ENCODE measurements at regions not wholly inside any gene's neighbourhood (a gene's known extent, or its start where the extent isn't known, plus 50 kb on each side); places are given as distances from the start of the nearest gene placed in this dataset.

GRCh38 chr2:16420421-16420820, 245.2 kb downstream of the CYRIA start:
- TF ChIP-seq TAF1 (IDR thresholded peaks at IDR 0.05; ENCODE audit: low read depth) (no peak), POLR2AphosphoS5 (IDR thresholded peaks at IDR 0.05) (no peak), RAD21 (conservative IDR thresholded peaks at IDR 0.05) (no peak), EP300 (conservative IDR thresholded peaks at IDR 0.05; ENCODE audit: poor library complexity, severe bottlenecking) (no peak), SMC3 (conservative IDR thresholded peaks at IDR 0.05; ENCODE audit: poor library complexity) (no peak), EZH2 (IDR thresholded peaks at IDR 0.05; ENCODE audit: borderline replicate concordance, insufficient read depth, low read length, poor library complexity, severe bottlenecking) (no peak), CTCF (IDR thresholded peaks at IDR 0.05; ENCODE audit: poor library complexity, severe bottlenecking) (no peak)
- H4K20me1 ChIP-seq (ENCODE audit: insufficient read depth): no peaks in the 10 kb centered on the region
- H3K4me2 ChIP-seq (ENCODE audit: low read length): no peak overlapping the region
- no peak overlapping the region for H3K27ac ChIP-seq (ENCODE audit: low read length)
- H3K9me3 ChIP-seq (ENCODE audit: low read length): no peaks in the 10 kb centered on the region
- no peaks in the 10 kb centered on the region for H3F3A ChIP-seq (ENCODE audit: insufficient read depth, low read length, poor library complexity, severe bottlenecking)
- H3K36me3 ChIP-seq (ENCODE audit: insufficient read depth, low read length): no peaks in the 10 kb centered on the region
- H3K79me2 ChIP-seq (replicated peaks; ENCODE audit: insufficient read depth, low read length): no peaks in the 10 kb centered on the region
- no peaks in the 10 kb centered on the region for H3K9me2 ChIP-seq (ENCODE audit: insufficient read depth, low read length)
- H3K9ac ChIP-seq (ENCODE audit: low read length): no peak overlapping the region
- H3K4me3 ChIP-seq (ENCODE audit: low read length): no peak overlapping the region
- no peaks in the 10 kb centered on the region for H3K27me3 ChIP-seq (ENCODE audit: insufficient read depth, low read depth, low read length)
- H2AFZ ChIP-seq (ENCODE audit: low read depth, low read length): no peak overlapping the region

DNA sequence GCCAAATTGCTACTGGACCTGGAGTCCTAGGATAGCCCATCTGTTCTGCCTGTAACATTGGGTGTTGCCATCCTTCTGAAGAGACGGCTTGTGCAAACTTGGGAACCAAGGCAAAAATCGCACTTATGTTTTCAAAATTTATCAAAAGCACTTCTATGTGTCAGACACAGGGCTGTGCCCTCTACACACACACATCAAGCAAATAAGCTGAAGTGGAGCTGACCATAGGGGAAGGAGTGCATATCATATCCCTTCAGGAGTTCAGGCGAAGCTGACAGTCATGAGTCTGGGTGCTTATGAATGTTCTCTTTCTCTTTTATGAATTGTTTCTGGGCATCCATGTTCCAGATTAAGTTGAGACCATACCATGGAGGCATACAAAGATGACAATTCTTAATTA, 247.9 kb downstream of the CYRIA start:
- no peaks in the 10 kb centered on the region for H4K20me1 ChIP-seq (ENCODE audit: insufficient read depth)
- no peak overlapping the region for H3K4me2 ChIP-seq (ENCODE audit: low read length)
- H3K4me3 ChIP-seq (ENCODE audit: low read length): no peak overlapping the region
- no peaks in the 10 kb centered on the region for H3K79me2 ChIP-seq (replicated peaks; ENCODE audit: insufficient read depth, low read length)
- no peak overlapping the region for H3K27ac ChIP-seq (ENCODE audit: low read length)
- H2AFZ ChIP-seq (ENCODE audit: low read depth, low read length): no peak overlapping the region
- no peaks in the 10 kb centered on the region for H3K9me2 ChIP-seq (ENCODE audit: insufficient read depth, low read length)
- H3K27me3 ChIP-seq (ENCODE audit: insufficient read depth, low read depth, low read length): no peaks in the 10 kb centered on the region
- no peaks in the 10 kb centered on the region for H3K36me3 ChIP-seq (ENCODE audit: insufficient read depth, low read length)
- H3K9me3 ChIP-seq (ENCODE audit: low read length): no peaks in the 10 kb centered on the region
- H3K9ac ChIP-seq (ENCODE audit: low read length): no peak overlapping the region
- H3F3A ChIP-seq (ENCODE audit: insufficient read depth, low read length, poor library complexity, severe bottlenecking): no peaks in the 10 kb centered on the region
- TF ChIP-seq EP300 (conservative IDR thresholded peaks at IDR 0.05; ENCODE audit: poor library complexity, severe bottlenecking): no peak
- no peak for TF ChIP-seq CTCF (IDR thresholded peaks at IDR 0.05; ENCODE audit: poor library complexity, severe bottlenecking)
- TF ChIP-seq REST (IDR thresholded peaks at IDR 0.05; ENCODE audit: borderline replicate concordance): no peak
- no peak for TF ChIP-seq TAF1 (IDR thresholded peaks at IDR 0.05; ENCODE audit: low read depth)
- no peak for TF ChIP-seq POLR2AphosphoS5 (IDR thresholded peaks at IDR 0.05)
- TF ChIP-seq SMC3 (conservative IDR thresholded peaks at IDR 0.05; ENCODE audit: poor library complexity): no peak
- no peak for TF ChIP-seq MXI1 (conservative IDR thresholded peaks at IDR 0.05; ENCODE audit: poor library complexity, severe bottlenecking)
- no peak for TF ChIP-seq RAD21 (conservative IDR thresholded peaks at IDR 0.05)
- TF ChIP-seq EZH2 (IDR thresholded peaks at IDR 0.05; ENCODE audit: borderline replicate concordance, insufficient read depth, low read length, poor library complexity, severe bottlenecking): no peak
